HG03432 (cell line): ENCODE measurements at regions not wholly inside any gene's neighbourhood (a gene's known extent, or its start where the extent isn't known, plus 50 kb on each side); places are given as distances from the start of the nearest gene placed in this dataset.
"Not testable (repeated sequence)": the region's sequence is repeated elsewhere in the genome, so short reads cannot be mapped to it uniquely, and the experiment has no call there.

Experiments used
- ATAC-seq: cut with Tn5 transposase; IDR thresholded peaks from one replicate; pipeline ENCODE4 v1.9.1; 2021; ENCODE audit warnings: mild to moderate bottlenecking, moderate library complexity; ENCODE audit not compliant: unreplicated experiment

- ATAC-seq: no peak
These were observed 371.8 kb upstream of the SALL1 start for GRCh38 chr16:51522902-51523301.

- ATAC-seq: not testable (repeated sequence)
These were observed 365.9 kb upstream of the SALL1 start for GRCh38 chr16:51516960-51517359.

GRCh38 chr16:51510416-51510815 is 359.3 kb upstream of the SALL1 start:
- ATAC-seq: no peak

- ATAC-seq: no peak
These were observed 358.3 kb upstream of the SALL1 start for GRCh38 chr16:51509336-51509735.

GRCh38 chr16:51508490-51509212 is 357.6 kb upstream of the SALL1 start:
- no peak for ATAC-seq

GRCh38 chr16:51507286-51507685 is 356.2 kb upstream of the SALL1 start:
- no peak for ATAC-seq

GRCh38 chr16:51500306-51500705 is 349.2 kb upstream of the SALL1 start:
- ATAC-seq: no peak

- no peak for ATAC-seq
These were observed 346.6 kb upstream of the SALL1 start for GRCh38 chr16:51497541-51498211.

- no peak for ATAC-seq
These were observed 339.8 kb upstream of the SALL1 start for GRCh38 chr16:51490866-51491265.

- ATAC-seq: no peak
These were observed 336.8 kb upstream of the SALL1 start for GRCh38 chr16:51487880-51488279.

- ATAC-seq: no peak
These were observed 323.5 kb upstream of the SALL1 start for GRCh38 chr16:51474414-51475091.

GRCh38 chr16:51473091-51473490 is 322.0 kb upstream of the SALL1 start:
- no peak for ATAC-seq

- no peak for ATAC-seq
These were observed 319.4 kb upstream of the SALL1 start for GRCh38 chr16:51470492-51470891.

GRCh38 chr16:51464996-51465395 is 313.9 kb upstream of the SALL1 start:
- no peak for ATAC-seq

- no peak for ATAC-seq
These were observed 310.2 kb upstream of the SALL1 start for GRCh38 chr16:51461255-51461654.

GRCh38 chr16:51458356-51459140 is 307.5 kb upstream of the SALL1 start:
- no peak for ATAC-seq

GRCh38 chr16:51457775-51458174 is 306.7 kb upstream of the SALL1 start:
- no peak for ATAC-seq

GRCh38 chr16:51455398-51455797 is 304.3 kb upstream of the SALL1 start:
- ATAC-seq: no peak

GRCh38 chr16:51453251-51453650 is 302.2 kb upstream of the SALL1 start:
- ATAC-seq: no peak

- no peak for ATAC-seq
These were observed 299.8 kb upstream of the SALL1 start for GRCh38 chr16:51450909-51451308.

GRCh38 chr16:51450376-51450775 is 299.3 kb upstream of the SALL1 start:
- ATAC-seq: no peak
